ENCODE measurements at regions not wholly inside any gene's neighbourhood (a gene's known extent, or its start where the extent isn't known, plus 50 kb on each side); places are given as distances from the start of the nearest gene placed in this dataset.
"Not testable (repeated sequence)": the region's sequence is repeated elsewhere in the genome, so short reads cannot be mapped to it uniquely, and the experiment has no call there.

DNA sequence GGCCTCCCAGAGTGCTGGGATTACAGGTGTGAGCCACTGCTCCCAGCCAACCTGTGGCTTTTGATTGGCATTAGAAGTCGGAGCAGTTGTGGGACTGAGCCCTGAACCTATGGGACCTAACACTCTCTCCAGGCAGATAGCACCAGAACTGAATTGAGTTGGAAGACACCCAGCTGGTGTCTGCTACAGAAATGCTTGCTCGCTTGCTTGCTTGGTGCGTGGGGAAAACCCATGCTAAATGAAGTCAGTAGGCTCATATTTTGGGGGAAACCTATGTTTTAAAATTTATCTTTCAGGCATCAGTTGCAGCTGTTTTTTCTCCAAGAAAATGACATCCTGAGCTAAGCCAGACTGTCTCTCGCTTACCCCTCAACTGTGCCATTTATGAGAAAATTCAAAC is 158.5 kb upstream of the RFC3 start:
- peak; percentile 66 for DNase-seq (ENCODE audit: low spot score)

GRCh38 chr13:33659894-33660293 is 158.1 kb upstream of the RFC3 start:
- DNase-seq (ENCODE audit: low spot score) = no peak

- DNase-seq (ENCODE audit: low spot score) = no peak
Observed at GRCh38 chr13:33662392-33662791, 155.6 kb upstream of the RFC3 start.

DNA sequence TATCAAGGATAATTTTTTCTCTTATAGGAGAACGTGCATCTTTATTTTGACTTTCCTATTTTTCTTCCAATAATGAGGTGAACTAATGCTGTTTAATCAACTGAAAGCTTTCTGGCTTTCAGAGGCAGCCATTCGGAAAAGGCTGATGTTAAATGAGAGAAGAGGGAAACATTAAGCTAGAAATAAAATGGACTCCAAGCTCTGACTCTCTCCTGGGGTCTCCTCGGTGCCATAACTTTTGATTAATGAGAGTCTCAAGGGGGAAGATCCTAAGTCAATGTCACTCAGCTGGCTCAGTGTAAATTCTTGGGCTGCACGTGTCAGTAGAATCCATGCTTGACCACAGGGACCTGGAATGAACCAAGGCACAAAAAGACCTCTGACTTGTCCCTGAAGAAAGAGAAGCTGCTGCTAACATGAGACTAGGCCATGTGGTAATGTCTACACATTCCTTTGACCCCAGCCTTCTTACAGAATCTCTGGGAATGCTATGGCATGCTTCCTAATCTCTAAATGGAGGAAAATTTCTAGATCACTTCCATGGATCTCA is 152.2 kb upstream of the RFC3 start:
- no peak for DNase-seq (ENCODE audit: low spot score)

DNA sequence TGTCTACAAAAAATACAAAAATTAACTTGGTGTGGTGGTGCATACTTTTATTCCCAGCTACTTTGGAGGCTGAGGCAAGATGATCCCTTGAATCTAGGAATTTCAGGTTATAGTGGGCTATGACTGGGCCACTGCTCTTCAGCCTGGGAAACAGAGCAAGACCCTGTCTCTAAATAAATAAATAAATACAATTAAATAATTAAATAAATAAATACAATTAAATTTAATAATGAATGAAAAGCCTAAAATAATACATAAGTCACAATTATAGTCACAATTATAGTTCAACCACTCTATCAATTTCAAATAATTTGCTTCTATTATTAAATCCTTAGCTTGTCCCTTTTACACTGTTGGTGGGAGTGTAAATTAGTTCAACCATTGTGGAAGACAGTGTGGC is 146.4 kb upstream of the RFC3 start:
- no peak for DNase-seq (ENCODE audit: low spot score)

GRCh38 chr13:33672022-33672421 is 145.9 kb upstream of the RFC3 start:
- DNase-seq (ENCODE audit: low spot score) = not testable (repeated sequence)

DNA sequence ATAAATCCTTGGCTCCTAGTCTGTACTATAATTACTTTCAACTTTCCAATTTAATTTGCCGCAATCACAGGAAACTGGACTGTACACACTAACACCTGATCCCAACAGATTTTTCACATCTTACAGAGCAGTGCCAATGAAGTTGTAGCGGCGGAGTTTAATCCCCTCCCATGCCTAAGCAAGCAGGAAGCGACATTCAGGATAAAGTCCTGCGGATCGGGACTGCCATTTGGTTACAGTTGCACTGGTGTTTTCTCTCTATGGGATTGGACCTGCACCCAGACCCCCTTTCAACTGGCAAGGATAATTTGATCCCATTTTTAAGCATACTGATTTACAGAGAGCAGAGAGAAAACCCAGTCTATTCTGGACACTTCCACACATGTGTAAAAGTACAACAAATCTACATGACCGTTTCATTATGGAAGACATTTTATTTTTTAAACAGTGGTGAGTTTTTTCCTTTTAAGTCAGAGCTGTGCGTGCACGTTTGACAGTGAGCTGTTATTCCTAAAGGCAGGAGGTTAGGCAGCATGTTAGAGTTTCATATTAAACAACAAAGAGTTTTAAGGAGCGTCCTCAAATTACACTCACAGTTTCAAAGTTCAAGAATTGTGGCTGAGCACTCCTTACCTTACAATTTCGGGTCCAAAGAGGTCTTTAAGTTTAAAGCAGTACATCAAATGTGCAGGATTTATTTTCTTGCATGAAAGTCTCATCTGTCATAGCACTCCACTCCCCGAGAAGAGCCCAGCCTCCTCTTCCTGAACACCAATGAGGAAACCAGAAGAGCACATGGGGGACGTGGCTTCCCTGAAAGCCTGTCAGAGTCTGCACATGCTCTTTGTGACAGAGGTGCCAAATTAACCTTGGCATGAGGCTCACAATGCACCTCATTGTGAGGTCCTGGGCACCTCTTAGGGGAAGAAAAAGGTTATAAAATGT is 141.6 kb upstream of the RFC3 start:
- peak; percentile 70 for DNase-seq (ENCODE audit: low spot score)

DNA sequence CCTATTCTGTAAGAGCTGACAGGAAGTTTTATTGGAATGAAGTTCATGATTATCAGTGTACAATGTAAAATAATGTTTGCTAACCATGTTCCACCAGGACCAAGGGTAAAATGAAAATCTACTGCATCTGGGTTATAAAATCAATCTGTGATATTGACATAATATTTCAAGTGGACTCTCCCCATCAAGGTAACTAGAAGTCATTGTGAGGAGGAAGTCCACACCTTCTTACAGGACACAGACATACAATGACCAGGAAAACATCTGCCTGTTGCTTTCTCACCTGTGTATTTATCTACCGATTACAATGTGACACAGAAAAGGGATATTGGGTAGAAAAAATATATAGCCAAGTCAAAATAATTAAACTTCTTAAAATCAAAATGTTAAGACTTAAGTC is 140.7 kb upstream of the RFC3 start:
- DNase-seq (ENCODE audit: low spot score) = no peak

DNA sequence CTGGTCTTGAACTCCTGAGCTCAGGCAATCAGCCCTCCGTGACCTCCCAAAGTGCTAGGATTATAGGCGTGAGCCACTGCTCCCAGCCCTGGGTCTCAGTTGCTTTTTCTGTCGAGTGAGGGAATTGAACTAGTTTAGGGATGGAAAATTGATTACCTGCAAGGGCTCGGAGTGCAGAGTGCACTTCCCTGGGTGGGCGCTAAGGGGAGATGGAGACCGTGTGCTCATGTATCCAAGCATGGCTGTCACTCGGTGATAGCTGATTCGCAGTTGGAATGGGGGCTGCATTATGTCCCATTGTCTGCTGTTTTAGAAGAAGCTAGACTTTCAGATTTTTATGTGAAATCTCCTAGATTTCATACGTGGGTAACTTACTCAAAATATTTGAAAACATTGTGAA is 139.9 kb upstream of the RFC3 start:
- peak; percentile 22 for DNase-seq (ENCODE audit: low spot score)

GRCh38 chr13:33678906-33679657 is 138.9 kb upstream of the RFC3 start:
- no peak for DNase-seq (ENCODE audit: low spot score)

- DNase-seq (ENCODE audit: low spot score) = no peak
Observed at GRCh38 chr13:33679658-33680012, 138.3 kb upstream of the RFC3 start.

DNA sequence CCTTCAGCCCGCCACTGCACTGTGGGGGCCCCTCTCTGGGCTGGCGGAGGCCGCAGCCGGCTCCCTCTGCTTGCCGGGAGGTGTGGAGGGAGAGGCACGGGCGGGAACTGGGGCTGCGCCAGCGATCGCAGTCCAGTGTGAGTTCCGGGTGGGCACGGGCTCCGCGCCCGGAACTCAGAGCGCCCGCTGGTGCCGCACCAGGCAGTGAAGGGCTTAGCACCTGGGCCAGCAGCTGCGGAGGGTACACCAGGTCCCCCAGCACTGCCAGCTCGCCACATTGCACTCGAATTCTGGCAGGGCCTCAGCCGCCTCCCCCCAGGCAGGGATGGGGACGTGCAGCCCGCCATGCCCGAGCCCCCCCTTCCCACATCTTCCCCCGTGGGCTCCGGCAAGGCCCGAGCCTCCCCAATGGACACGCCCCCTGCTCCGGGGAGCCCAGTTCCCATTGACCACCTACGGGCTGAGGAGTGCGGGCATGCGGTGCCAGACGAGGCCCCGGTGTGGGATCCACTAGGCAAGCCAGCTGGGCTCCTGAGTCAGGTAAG is 135.9 kb upstream of the RFC3 start:
- DNase-seq (ENCODE audit: low spot score) = no peak

GRCh38 chr13:33682646-33683045 is 135.3 kb upstream of the RFC3 start:
- not testable (repeated sequence) for DNase-seq (ENCODE audit: low spot score)

DNA sequence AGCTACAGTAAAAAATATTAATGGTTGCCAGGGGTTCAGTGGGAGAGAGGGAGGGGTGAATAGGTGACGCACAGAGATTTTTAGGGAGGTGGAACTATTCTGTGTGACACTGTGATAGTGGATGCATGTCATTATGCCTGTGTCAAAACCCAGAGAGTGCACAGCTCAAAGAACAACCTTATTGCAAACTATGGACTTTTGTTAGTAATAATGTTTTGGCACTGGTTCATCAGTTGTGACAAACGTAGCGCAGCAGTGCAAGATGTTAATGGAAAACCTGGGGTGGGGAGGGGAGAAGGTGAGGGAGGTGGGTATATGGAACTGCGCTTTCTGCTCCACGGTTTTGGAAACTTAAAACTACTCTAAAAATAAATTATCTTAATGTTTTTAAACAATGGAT is 134.6 kb upstream of the RFC3 start:
- DNase-seq (ENCODE audit: low spot score) = no peak

GRCh38 chr13:33684874-33685273 is 133.1 kb upstream of the RFC3 start:
- no peak for DNase-seq (ENCODE audit: low spot score)

GRCh38 chr13:33686772-33687480 is 131.0 kb upstream of the RFC3 start:
- no peak for DNase-seq (ENCODE audit: low spot score)

- no peak for DNase-seq (ENCODE audit: low spot score)
Observed at GRCh38 chr13:33690354-33690753, 127.6 kb upstream of the RFC3 start.

DNA sequence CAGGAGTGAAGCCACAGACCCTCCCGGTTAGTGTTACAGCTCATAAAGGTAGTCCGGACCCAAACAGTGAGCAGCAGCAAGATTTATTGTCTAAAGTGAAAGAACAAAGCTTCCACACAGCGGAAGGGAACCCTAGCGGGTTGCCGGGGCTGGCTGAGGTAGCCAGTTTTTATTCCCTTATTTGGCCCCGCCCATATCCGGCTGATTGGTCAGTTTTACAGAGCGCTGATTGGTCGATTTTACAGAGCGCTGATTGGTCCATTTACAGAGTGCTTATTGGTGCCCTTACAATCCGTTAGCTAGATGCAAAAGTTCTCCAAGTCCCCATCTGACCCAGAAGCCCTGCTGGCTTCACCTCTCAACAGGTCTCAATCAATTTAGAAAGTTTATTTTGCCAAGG is 126.0 kb upstream of the RFC3 start:
- no peak for DNase-seq (ENCODE audit: low spot score)

DNA sequence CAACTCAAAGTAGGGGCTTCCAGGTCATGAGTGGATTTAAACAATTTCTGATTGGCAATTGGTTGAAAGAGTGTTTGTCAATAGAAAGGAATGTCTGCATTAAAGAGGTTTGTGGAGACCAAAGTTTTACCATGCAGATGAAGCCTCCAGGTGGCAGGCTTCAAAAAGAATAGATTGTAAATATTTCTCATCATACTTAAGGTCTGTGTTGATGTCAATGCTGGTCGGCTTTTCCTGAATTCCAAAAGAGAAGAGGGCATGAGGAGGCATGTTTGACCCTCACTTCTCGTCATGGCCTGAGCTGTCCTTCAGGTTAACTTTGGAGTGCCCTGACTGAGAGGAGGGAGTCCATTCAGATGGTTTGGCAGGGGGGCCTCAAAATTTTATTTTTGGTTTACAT is 125.4 kb upstream of the RFC3 start:
- no peak for DNase-seq (ENCODE audit: low spot score)

DNA sequence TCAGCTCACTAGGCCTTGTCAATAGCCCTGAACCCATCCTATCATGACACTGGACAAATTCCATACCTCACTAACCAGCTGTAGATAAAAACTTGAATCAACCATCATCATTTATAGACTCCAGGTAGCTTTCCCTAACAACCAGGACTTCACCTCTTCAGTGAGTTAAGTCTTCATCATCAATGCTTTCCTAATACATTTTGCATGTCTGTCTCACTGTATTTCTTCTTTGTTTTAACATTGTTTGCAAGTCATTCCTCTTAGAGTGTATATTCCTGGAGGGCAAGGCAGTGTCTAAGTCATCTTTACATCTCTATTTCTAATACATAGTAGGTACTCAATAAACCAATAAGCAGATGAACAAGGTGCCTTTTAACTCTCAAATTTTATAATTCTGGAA is 123.4 kb upstream of the RFC3 start:
- no peak for DNase-seq (ENCODE audit: low spot score)

DNA sequence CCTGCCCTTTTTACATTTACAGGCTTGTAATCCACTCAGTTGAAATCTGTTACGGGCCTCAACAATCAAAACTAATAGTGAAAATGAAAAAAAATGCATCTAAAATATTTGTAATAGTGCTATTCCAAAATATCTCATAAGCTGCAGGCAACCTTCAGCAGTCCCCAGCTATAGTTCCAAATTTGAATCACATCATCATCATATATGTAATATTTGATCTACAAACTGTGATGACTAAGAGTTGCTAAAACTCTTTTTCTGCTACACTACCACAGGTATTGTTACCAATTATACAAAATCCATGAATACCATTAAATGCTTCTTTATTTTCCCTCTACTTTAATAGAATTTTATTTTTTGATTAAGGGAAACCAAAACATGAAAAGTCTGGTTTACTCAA is 121.4 kb upstream of the RFC3 start:
- DNase-seq (ENCODE audit: low spot score) = no peak

DNA sequence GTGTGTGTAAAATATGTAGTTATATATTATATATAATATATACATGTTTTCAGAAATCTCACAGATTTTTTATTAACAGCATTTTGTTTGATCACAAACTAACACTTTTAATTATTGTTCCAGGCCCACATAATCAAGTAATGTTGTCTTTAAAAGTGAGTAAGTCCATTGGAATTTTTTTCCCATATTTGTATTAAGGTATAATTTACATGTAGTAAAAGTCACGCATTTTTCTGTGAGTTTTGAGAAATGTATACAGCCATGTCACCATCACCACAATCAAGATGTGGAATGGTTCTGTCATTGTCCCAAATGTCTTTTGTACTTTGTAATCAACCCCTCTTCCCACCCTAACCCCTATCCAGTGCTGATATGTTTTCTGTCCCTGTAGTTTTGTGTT is 120.0 kb upstream of the RFC3 start:
- no peak for DNase-seq (ENCODE audit: low spot score)
